Right atrium auricular region (tissue), 2 donors: ENCODE measurements at regions not wholly inside any gene's neighbourhood (a gene's known extent, or its start where the extent isn't known, plus 50 kb on each side); places are given as distances from the start of the nearest gene placed in this dataset.

Source experiments
- DNase-seq: peaks from one replicate; pipeline ENCODE4 v3.0.0-alpha.2; 2019; ENCODE audit warnings: low spot score
- H3K27ac ChIP-seq, 2 donors: fragments of 200-600 bp; sonication (generic); 1 replicate in 1 of 2; 2 replicates in 1 of 2; pipeline ENCODE4 v1.5.1; 2016 to 2019
- H3K27me3 ChIP-seq, 2 donors: fragments of 200-600 bp; sonication (generic); one replicate each; pipeline versions ENCODE4 v1.5.1 to v1.6.0; 2017 to 2019
- H3K36me3 ChIP-seq: fragments of 200-600 bp; sonication (generic); one replicate; pipeline ENCODE4 v1.5.1; 2016
- H3K4me1 ChIP-seq, 2 donors: fragments of 200-600 bp; sonication (generic); one replicate each; pipeline versions ENCODE4 v1.5.1 to v1.6.0; 2017 to 2019
- H3K4me3 ChIP-seq, 2 donors: fragments of 200-600 bp; sonication (generic); 1 replicate in 1 of 2; 2 replicates in 1 of 2; pipeline ENCODE4 v1.5.1; 2017 to 2019; ENCODE audit warnings: mild to moderate bottlenecking in 1 of 2, moderate library complexity in 1 of 2
- H3K9me3 ChIP-seq, 2 donors: fragments of 200-600 bp; sonication (generic); one replicate each; pipeline ENCODE4 v1.5.1; 2019
- TF ChIP-seq, protein P1 (sequence below), 2 donors: fragments of 200-600 bp; sonication (generic); IDR thresholded peaks; one replicate each; pipeline ENCODE4 v1.5.1; 2019; ENCODE audit warnings: antibody characterized with exemption in 2 of 2

DNA sequence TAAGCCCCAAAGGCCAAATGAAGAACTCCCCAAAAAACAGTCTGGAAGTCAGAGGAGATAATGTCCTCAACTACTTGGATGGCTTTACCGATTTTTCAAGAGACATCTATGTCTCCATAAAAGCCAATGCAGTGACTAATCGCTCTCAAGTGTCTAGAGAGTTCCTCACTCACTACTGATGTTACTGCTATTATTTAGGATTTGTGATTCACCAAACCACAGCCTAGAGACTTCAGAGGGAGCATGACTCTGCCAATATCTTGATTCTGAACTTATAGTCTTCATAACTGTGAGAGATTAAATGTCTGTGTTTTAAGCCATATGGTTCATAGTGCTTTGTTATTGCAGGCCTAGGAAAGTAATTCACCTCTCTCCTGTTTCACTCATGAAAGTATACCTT lies 160.2 kb downstream of the IPMK start:
- Histone ChIP-seq H3K4me1 (no peaks in the 10 kb centered on the region), H3K36me3 (no peaks in the 10 kb centered on the region), H3K27ac (no peak overlapping the region), H3K9me3 (no peaks in the 10 kb centered on the region), H3K27me3 (no peaks in the 10 kb centered on the region), H3K4me3 (no peak overlapping the region)
- TF ChIP-seq, protein P1, sequence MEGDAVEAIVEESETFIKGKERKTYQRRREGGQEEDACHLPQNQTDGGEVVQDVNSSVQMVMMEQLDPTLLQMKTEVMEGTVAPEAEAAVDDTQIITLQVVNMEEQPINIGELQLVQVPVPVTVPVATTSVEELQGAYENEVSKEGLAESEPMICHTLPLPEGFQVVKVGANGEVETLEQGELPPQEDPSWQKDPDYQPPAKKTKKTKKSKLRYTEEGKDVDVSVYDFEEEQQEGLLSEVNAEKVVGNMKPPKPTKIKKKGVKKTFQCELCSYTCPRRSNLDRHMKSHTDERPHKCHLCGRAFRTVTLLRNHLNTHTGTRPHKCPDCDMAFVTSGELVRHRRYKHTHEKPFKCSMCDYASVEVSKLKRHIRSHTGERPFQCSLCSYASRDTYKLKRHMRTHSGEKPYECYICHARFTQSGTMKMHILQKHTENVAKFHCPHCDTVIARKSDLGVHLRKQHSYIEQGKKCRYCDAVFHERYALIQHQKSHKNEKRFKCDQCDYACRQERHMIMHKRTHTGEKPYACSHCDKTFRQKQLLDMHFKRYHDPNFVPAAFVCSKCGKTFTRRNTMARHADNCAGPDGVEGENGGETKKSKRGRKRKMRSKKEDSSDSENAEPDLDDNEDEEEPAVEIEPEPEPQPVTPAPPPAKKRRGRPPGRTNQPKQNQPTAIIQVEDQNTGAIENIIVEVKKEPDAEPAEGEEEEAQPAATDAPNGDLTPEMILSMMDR (IDR thresholded peaks at IDR 0.05): no peak
- DNase-seq: no peak

DNA sequence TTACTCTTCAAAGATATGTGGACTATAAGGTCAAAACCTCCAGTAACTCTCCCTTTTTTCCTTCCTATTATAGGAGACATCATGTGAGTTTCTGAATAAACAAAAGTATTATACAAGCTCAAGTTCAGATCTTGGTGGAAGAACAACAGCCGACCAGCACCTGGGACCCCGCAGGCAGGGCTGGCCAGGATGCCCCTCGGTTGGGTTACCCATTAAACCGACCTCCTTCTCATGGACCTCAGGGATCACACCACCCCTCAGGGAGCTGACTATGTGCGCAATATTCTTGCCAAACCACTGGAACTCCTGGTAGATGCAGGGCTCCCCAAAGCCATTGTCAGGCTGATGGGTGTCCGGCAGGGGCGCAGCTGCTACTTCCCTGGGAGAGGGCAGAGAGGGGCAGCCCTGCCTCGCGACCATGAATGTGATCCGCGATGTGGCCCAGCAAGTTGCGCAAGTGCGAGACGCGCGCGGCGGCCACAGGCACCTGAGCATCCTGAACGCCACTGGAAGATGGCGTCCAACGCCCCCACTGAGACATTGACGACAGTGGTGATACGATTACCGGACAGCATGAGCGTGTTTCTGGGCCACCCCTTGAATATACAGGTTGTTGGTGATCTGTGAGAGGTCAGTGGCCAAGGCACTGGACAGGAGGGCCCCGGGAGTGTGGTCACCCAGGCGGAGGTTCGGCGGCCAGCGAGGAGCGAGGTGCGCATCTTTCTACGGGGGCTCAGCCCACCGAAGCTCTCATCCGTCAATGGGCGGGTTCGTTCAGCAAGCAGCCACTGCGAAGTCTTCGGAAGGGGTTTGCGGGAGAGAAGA lies 161.3 kb downstream of the IPMK start:
- TF ChIP-seq, protein P1 (IDR thresholded peaks at IDR 0.05): no peak
- Histone ChIP-seq H3K4me1 (no peaks in the 10 kb centered on the region), H3K27me3 (no peaks in the 10 kb centered on the region), H3K9me3 (no peaks in the 10 kb centered on the region), H3K27ac (no peak overlapping the region), H3K4me3 (no peak overlapping the region), H3K36me3 (no peaks in the 10 kb centered on the region)
- no peak for DNase-seq

DNA sequence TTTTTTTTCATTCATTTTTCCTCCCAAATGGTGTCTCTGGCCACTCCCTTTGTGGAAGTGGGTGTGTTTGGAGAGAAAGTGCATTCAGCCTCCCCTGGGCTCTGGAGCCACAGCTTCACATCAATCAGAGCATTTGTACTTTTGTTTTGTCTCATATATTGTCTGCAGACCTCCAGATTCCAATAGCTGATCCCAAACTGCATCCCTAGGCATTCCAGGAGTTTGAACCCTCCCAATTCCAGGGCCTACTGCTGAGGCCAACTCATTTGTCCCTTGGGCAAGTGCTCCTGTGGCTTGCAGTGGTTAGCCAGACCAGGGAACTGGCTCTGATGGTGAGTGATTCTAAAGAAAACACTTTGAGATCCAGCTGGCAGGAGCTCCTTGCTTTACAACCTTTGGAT lies 163.3 kb downstream of the IPMK start:
- no peak overlapping the region for H3K27ac ChIP-seq
- TF ChIP-seq, protein P1 (IDR thresholded peaks at IDR 0.05): no peak

DNA sequence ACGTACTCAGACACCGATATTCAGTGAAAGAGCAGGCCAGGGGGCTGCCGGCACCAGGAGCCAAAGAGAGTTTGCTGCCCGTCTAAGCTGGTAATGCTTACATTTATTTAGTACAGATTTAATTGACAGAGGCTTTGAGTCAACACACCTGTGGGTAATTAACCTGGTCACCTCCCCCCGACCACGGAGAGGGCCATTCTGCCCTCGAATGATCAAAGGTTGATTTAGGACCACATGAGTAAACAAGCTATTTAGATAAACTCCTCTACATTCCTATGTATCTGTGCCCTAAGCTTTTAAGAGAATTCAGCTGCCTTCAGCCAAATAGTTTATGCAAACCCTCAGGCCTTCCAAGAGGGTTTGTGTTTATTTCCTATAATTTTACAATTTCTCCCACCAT lies 164.8 kb downstream of the IPMK start:
- TF ChIP-seq, protein P1 (IDR thresholded peaks at IDR 0.05): no peak
- H3K36me3 ChIP-seq: no peaks in the 10 kb centered on the region
- H3K27ac ChIP-seq: no peak overlapping the region
- H3K27me3 ChIP-seq: no peaks in the 10 kb centered on the region
- no peaks in the 10 kb centered on the region for H3K9me3 ChIP-seq
- H3K4me3 ChIP-seq: no peak overlapping the region
- DNase-seq: no peak
- H3K4me1 ChIP-seq: no peaks in the 10 kb centered on the region

More for the DNA sequence above, 163.3 kb downstream of the IPMK start:
- DNase-seq: no peak
- H3K36me3 ChIP-seq: no peaks in the 10 kb centered on the region
- no peaks in the 10 kb centered on the region for H3K4me1 ChIP-seq
- H3K4me3 ChIP-seq: no peak overlapping the region
- no peaks in the 10 kb centered on the region for H3K9me3 ChIP-seq
- H3K27me3 ChIP-seq: no peaks in the 10 kb centered on the region

DNA sequence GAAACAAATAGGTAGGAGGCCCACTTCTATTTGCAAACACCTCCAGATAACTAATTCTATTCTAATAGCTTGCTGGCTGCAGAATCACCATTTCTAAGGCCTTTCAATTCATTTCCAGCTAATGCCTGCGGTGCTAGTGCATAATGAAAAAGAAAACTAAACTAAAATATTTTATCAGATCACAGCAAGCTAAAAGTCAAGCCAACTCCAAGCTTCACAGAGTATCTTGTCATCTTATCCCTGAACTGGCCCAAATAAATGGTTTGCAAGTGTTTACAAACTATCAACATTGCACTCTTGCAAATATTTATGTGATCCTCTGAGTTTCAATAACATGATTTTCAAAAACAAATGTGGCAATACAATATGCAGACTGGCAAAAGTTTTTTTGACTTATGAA lies 166.0 kb downstream of the IPMK start:
- no peaks in the 10 kb centered on the region for H3K36me3 ChIP-seq
- H3K4me1 ChIP-seq: no peaks in the 10 kb centered on the region
- TF ChIP-seq, protein P1 (IDR thresholded peaks at IDR 0.05): no peak
- H3K27me3 ChIP-seq: no peaks in the 10 kb centered on the region
- H3K9me3 ChIP-seq: no peaks in the 10 kb centered on the region
- H3K27ac ChIP-seq: no peak overlapping the region
- no peak for DNase-seq
- no peak overlapping the region for H3K4me3 ChIP-seq
